Neural cell (in vitro differentiated cells): ENCODE measurements at regions not wholly inside any gene's neighbourhood (a gene's known extent, or its start where the extent isn't known, plus 50 kb on each side); places are given as distances from the start of the nearest gene placed in this dataset.
"Not testable (repeated sequence)": the region's sequence is repeated elsewhere in the genome, so short reads cannot be mapped to it uniquely, and the experiment has no call there.

ENCODE experiments used
- H2AFZ ChIP-seq: fragments of 200-600, 300-800 bp; sonication (generic), shearing (Covaris generic); 2 replicates; pipeline ENCODE4 v1.6.0; 2014; ENCODE audit warnings: low read depth, mild to moderate bottlenecking, antibody characterized with exemption, low read length, moderate library complexity
- H3F3A ChIP-seq: fragments of 200-600 bp; shearing (Covaris generic); 2 replicates; pipeline ENCODE4 v1.6.1; 2016; ENCODE audit warnings: mild to moderate bottlenecking, moderate library complexity, mixed read lengths, antibody characterized with exemption, low read length; ENCODE audit not compliant: insufficient read depth, poor library complexity, severe bottlenecking
- H3K27ac ChIP-seq: fragments of 200-600, 300-800 bp; sonication (generic), shearing (Covaris generic); 2 replicates; pipeline ENCODE4 v1.5.1; 2014; ENCODE audit warnings: mild to moderate bottlenecking, low read length, moderate library complexity
- H3K27me3 ChIP-seq: fragments of 300-800, 200-600 bp; sonication (generic), shearing (Covaris generic); 2 replicates; pipeline ENCODE4 v1.6.0; 2014; ENCODE audit warnings: mild to moderate bottlenecking, low read depth, low read length, moderate library complexity; ENCODE audit not compliant: insufficient read depth
- H3K36me3 ChIP-seq: fragments of 300-800, 200-600 bp; sonication (generic), shearing (Covaris generic); 2 replicates; pipeline ENCODE4 v1.5.1; 2014; ENCODE audit warnings: mild to moderate bottlenecking, antibody characterized with exemption, low read length, moderate library complexity; ENCODE audit not compliant: insufficient read depth
- H3K4me2 ChIP-seq: fragments of 300-800, 200-600 bp; sonication (generic), shearing (Covaris generic); 2 replicates; pipeline ENCODE4 v1.6.0; 2014; ENCODE audit warnings: mild to moderate bottlenecking, low read length
- H3K4me3 ChIP-seq: fragments of 300-800, 200-600 bp; sonication (generic), shearing (Covaris generic); 2 replicates; pipeline ENCODE4 v1.5.1; 2014; ENCODE audit warnings: mild to moderate bottlenecking, low read length, moderate library complexity
- H3K79me2 ChIP-seq: fragments of 200-600 bp; shearing (Covaris generic); replicated peaks from 2 replicates; pipeline ENCODE4 v1.6.0; 2014; ENCODE audit warnings: mild to moderate bottlenecking, low read length, moderate library complexity; ENCODE audit not compliant: insufficient read depth
- H3K9ac ChIP-seq: fragments of 300-800, 200-600 bp; sonication (generic), shearing (Covaris generic); 2 replicates; pipeline ENCODE4 v1.6.1; 2016; ENCODE audit warnings: mild to moderate bottlenecking, low read length, mixed read lengths
- H3K9me2 ChIP-seq: fragments of 200-600 bp; shearing (Covaris generic); 2 replicates; pipeline ENCODE4 v1.6.1; 2016; ENCODE audit warnings: mild to moderate bottlenecking, low read length, mixed read lengths; ENCODE audit not compliant: insufficient read depth
- H3K9me3 ChIP-seq: fragments of 200-600, 300-800 bp; sonication (generic), shearing (Covaris generic); 2 replicates; pipeline ENCODE4 v1.6.1; 2016; ENCODE audit warnings: mild to moderate bottlenecking, mixed run types, low read length, moderate library complexity, mixed read lengths
- H4K20me1 ChIP-seq: fragments of 200-600 bp; shearing (Covaris generic); 2 replicates; pipeline ENCODE4 v1.6.1; 2016; ENCODE audit warnings: mild to moderate bottlenecking, mixed run types; ENCODE audit not compliant: insufficient read depth
- CTCF ChIP-seq: fragments of 450-650 bp; IDR thresholded peaks from 2 replicates; pipeline ENCODE4 v1.5.1; 2014; ENCODE audit warnings: antibody characterized with exemption, mild to moderate bottlenecking, moderate library complexity; ENCODE audit not compliant: poor library complexity, severe bottlenecking
- EP300 ChIP-seq: fragments of 450-650 bp; conservative IDR thresholded peaks from 2 replicates; pipeline ENCODE4 v1.6.1; 2014; ENCODE audit warnings: antibody characterized with exemption, mild to moderate bottlenecking, moderate library complexity; ENCODE audit not compliant: poor library complexity, severe bottlenecking
- EZH2 ChIP-seq: fragments of 200-600, 300-800 bp; shearing (Covaris generic), sonication (generic); IDR thresholded peaks from 2 replicates; pipeline ENCODE4 v1.6.1; 2014; ENCODE audit warnings: antibody characterized with exemption, low read length, borderline replicate concordance, mild to moderate bottlenecking; ENCODE audit not compliant: insufficient read depth, poor library complexity, severe bottlenecking
- MXI1 ChIP-seq: fragments of 450-650 bp; conservative IDR thresholded peaks from 2 replicates; pipeline ENCODE4 v1.6.1; 2014; ENCODE audit warnings: antibody characterized with exemption, mild to moderate bottlenecking; ENCODE audit not compliant: poor library complexity, severe bottlenecking
- POLR2AphosphoS5 ChIP-seq: IDR thresholded peaks from 2 replicates; pipeline ENCODE4 v1.6.1; 2012
- RAD21 ChIP-seq: fragments of 450-650 bp; conservative IDR thresholded peaks from 2 replicates; pipeline ENCODE4 v1.6.1; 2014; ENCODE audit warnings: antibody characterized with exemption, mild to moderate bottlenecking, moderate library complexity
- REST ChIP-seq: IDR thresholded peaks from 2 replicates; pipeline ENCODE4 v1.6.1; 2012; ENCODE audit warnings: borderline replicate concordance
- SMC3 ChIP-seq: fragments of 450-650 bp; conservative IDR thresholded peaks from 2 replicates; pipeline ENCODE4 v1.6.1; 2014; ENCODE audit warnings: antibody characterized with exemption, mild to moderate bottlenecking, moderate library complexity; ENCODE audit not compliant: poor library complexity
- TAF1 ChIP-seq: IDR thresholded peaks from 2 replicates; pipeline ENCODE4 v1.6.1; 2012; ENCODE audit warnings: low read depth

- no peaks in the 10 kb centered on the region for H3K36me3 ChIP-seq
- no peaks in the 10 kb centered on the region for H3F3A ChIP-seq
- H3K9ac ChIP-seq: no peak overlapping the region
- H4K20me1 ChIP-seq: no peaks in the 10 kb centered on the region
- H3K27me3 ChIP-seq: no peaks in the 10 kb centered on the region
- no peak overlapping the region for H3K27ac ChIP-seq
- no peak overlapping the region for H3K4me3 ChIP-seq
- no peak overlapping the region for H3K4me2 ChIP-seq
- no peaks in the 10 kb centered on the region for H3K79me2 ChIP-seq
- H3K9me2 ChIP-seq: no peaks in the 10 kb centered on the region
- TF ChIP-seq REST: no peak
- no peak for TF ChIP-seq SMC3
- TF ChIP-seq EP300: no peak
- no peak for TF ChIP-seq MXI1
- TF ChIP-seq POLR2AphosphoS5: no peak
- TF ChIP-seq EZH2: no peak
- no peak for TF ChIP-seq TAF1
- H2AFZ ChIP-seq: no peak overlapping the region
- H3K9me3 ChIP-seq: no peaks in the 10 kb centered on the region
Measured at GRCh38 chr4:156374894-156375293, 421.2 kb upstream of the CTSO start.

- TF ChIP-seq REST (no peak), EP300 (no peak), CTCF (no peak), RAD21 (no peak), EZH2 (no peak), TAF1 (no peak), SMC3 (no peak), POLR2AphosphoS5 (no peak), MXI1 (no peak)
- Histone ChIP-seq H4K20me1 (no peaks in the 10 kb centered on the region), H2AFZ (no peak overlapping the region), H3K9me3 (no peaks in the 10 kb centered on the region), H3K36me3 (no peaks in the 10 kb centered on the region), H3K4me2 (no peak overlapping the region), H3F3A (no peaks in the 10 kb centered on the region), H3K4me3 (no peak overlapping the region), H3K9me2 (no peaks in the 10 kb centered on the region), H3K9ac (no peak overlapping the region), H3K79me2 (no peaks in the 10 kb centered on the region), H3K27ac (no peak overlapping the region), H3K27me3 (no peaks in the 10 kb centered on the region)
Measured at GRCh38 chr4:156374069-156374468, 420.4 kb upstream of the CTSO start.

GRCh38 chr4:156367502-156367901, 413.8 kb upstream of the CTSO start:
- not testable (repeated sequence) for H3K79me2 ChIP-seq, H4K20me1 ChIP-seq, H3K27ac ChIP-seq, H3K4me3 ChIP-seq, H3K27me3 ChIP-seq, H3F3A ChIP-seq, H2AFZ ChIP-seq, H3K9ac ChIP-seq, H3K4me2 ChIP-seq, H3K9me3 ChIP-seq, H3K9me2 ChIP-seq, H3K36me3 ChIP-seq
